Calu3 (cell line): ENCODE measurements at regions not wholly inside any gene's neighbourhood (a gene's known extent, or its start where the extent isn't known, plus 50 kb on each side); places are given as distances from the start of the nearest gene placed in this dataset.

Experiments
- BruUV-seq: library from RNA; stranded (reverse); fragments of 400-500 nt; replicated peaks from 2 replicates; lab custom pipeline; 2021; lab: Mats Ljungman, UMichigan
- CTCF ChIA-PET: fragments of 300-600 bp; sonication (Branson Sonifier 250); formaldehyde crosslinking; loops from one replicate; lab custom pipeline; 2022; ENCODE audit warnings: antibody characterized with exemption; lab: Charles Lee
- DNase-seq: peaks from one replicate; pipeline ENCODE4 v3.0.0; 2022
- H3K27ac Mint-ChIP-seq: one replicate; pipeline ENCODE4 v1.8.0; 2022; ENCODE audit warnings: mixed read lengths; ENCODE audit not compliant: unreplicated experiment
- H3K27me3 Mint-ChIP-seq: one replicate; pipeline ENCODE4 v1.8.0; 2022; ENCODE audit warnings: mixed read lengths; ENCODE audit not compliant: unreplicated experiment
- H3K36me3 Mint-ChIP-seq: one replicate; pipeline ENCODE4 v1.8.0; 2022; ENCODE audit warnings: mild to moderate bottlenecking, moderate library complexity, mixed read lengths; ENCODE audit not compliant: insufficient read depth, unreplicated experiment
- H3K4me1 Mint-ChIP-seq: one replicate; pipeline ENCODE4 v1.8.0; 2022; ENCODE audit warnings: mild to moderate bottlenecking, low read depth, mixed read lengths; ENCODE audit not compliant: unreplicated experiment
- H3K4me3 Mint-ChIP-seq: one replicate; pipeline ENCODE4 v1.8.0; 2022; ENCODE audit warnings: mild to moderate bottlenecking, low read depth, moderate library complexity, mixed read lengths; ENCODE audit not compliant: unreplicated experiment
- H3K9me3 Mint-ChIP-seq: one replicate; pipeline ENCODE4 v1.8.0; 2022; ENCODE audit warnings: low read depth, mixed read lengths; ENCODE audit not compliant: unreplicated experiment
- CTCF ChIP-seq: fragments of 200-600 bp; IDR thresholded peaks from one replicate; pipeline ENCODE4 v1.8.0; 2022; ENCODE audit warnings: antibody characterized with exemption; ENCODE audit not compliant: unreplicated experiment
- intact Hi-C: fragments of 100-400 bp; cut with micrococcal nuclease; formaldehyde crosslinking; loops from one replicate; pipeline ENCODE4 v1.10.0; 2022; ENCODE audit not compliant: unreplicated experiment

GRCh38 chr3:77837456-77838025 lies 797.6 kb downstream of the ROBO2 start:
- no TSS peak for BruUV-seq
- peaks cover 7% of the 10 kb centered on the region for H3K9me3 Mint-ChIP-seq
- no peaks in the 10 kb centered on the region for H3K27me3 Mint-ChIP-seq
- H3K36me3 Mint-ChIP-seq = no peaks in the 10 kb centered on the region
- DNase-seq = no peak
- CTCF ChIA-PET = no interaction called here
- H3K4me3 Mint-ChIP-seq = no peak overlapping the region
- intact Hi-C loops = no loop called here
- no peaks in the 10 kb centered on the region for H3K4me1 Mint-ChIP-seq
- no peak overlapping the region for H3K27ac Mint-ChIP-seq
- TF ChIP-seq CTCF = no peak

DNA sequence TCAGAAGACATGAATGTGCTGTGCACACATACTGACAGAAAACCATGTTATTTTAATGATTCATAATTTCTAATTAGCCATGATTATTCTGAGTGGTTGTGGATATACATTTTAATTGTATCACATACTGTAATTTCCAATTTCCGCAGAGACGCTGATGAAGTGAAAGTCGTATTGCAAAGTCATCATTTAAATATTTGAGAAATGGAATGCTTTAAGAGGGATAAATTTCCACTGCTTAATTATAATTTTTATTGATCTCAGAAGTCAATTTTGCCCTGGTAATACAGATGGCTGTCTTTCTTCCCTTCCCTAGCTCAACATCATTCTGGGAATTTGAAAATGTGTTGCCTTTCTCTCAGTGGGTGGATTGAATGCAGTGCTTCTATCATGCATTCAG lies 819.3 kb downstream of the ROBO2 start:
- H3K27me3 Mint-ChIP-seq = no peaks in the 10 kb centered on the region
- H3K4me3 Mint-ChIP-seq = no peak overlapping the region
- no peak for TF ChIP-seq CTCF
- DNase-seq = no peak
- no peaks in the 10 kb centered on the region for H3K36me3 Mint-ChIP-seq
- no peaks in the 10 kb centered on the region for H3K4me1 Mint-ChIP-seq
- H3K9me3 Mint-ChIP-seq = peaks cover 4% of the 10 kb centered on the region
- intact Hi-C loops = no loop called here
- H3K27ac Mint-ChIP-seq = no peak overlapping the region
- CTCF ChIA-PET = no interaction called here
- no TSS peak for BruUV-seq

- DNase-seq = no peak
- CTCF ChIA-PET = no interaction called here
- Mint-ChIP-seq H3K36me3 (no peaks in the 10 kb centered on the region), H3K4me1 (no peaks in the 10 kb centered on the region), H3K4me3 (no peak overlapping the region), H3K27ac (no peak overlapping the region), H3K9me3 (no peaks in the 10 kb centered on the region), H3K27me3 (no peaks in the 10 kb centered on the region)
- TF ChIP-seq CTCF = no peak
- no TSS peak for BruUV-seq
- intact Hi-C loops = no loop called here
Observed at GRCh38 chr3:77868725-77869124, 828.8 kb downstream of the ROBO2 start.

- intact Hi-C loops = no loop called here
- DNase-seq = no peak
- H3K4me1 Mint-ChIP-seq = no peaks in the 10 kb centered on the region
- TF ChIP-seq CTCF = no peak
- H3K36me3 Mint-ChIP-seq = no peaks in the 10 kb centered on the region
- no peaks in the 10 kb centered on the region for H3K27me3 Mint-ChIP-seq
- CTCF ChIA-PET = no interaction called here
- no peak overlapping the region for H3K27ac Mint-ChIP-seq
- H3K4me3 Mint-ChIP-seq = no peak overlapping the region
- no TSS peak for BruUV-seq
- H3K9me3 Mint-ChIP-seq = no peaks in the 10 kb centered on the region
Observed at GRCh38 chr3:77869423-77869822, 829.5 kb downstream of the ROBO2 start.
